Middle frontal gyrus (tissue), 1 donor: ENCODE measurements at regions not wholly inside any gene's neighbourhood (a gene's known extent, or its start where the extent isn't known, plus 50 kb on each side); places are given as distances from the start of the nearest gene placed in this dataset.
A peak's percentile ranks its signal among the peaks of the same experiment; 100 is the strongest.

Experiments
- DNase-seq: peaks from one replicate; pipeline ENCODE4 v3.0.0-alpha.2; 2015; ENCODE audit warnings: low spot score; ENCODE audit errors: extremely low spot score

DNA sequence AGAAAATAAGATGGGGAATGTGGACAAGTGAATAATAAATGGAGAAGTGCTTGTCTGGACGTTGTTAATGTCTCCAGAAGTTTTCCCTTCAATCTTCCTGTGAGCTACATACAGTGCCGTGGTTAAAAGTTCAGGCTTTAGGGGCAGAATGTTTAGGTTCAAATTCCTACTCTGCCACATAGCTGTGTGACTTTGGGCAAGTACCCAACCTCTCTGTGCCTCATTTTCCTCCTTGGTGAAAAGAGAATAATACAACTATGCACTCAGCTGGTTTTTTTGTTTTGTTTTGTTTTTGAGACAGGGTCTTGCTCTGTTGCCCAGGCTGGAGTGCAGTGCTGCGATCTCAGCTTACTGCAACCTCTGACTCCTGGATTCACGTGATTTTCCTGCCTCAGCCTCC, 143.5 kb downstream of the CHIC2 start:
- no peak for DNase-seq

GRCh38 chr4:53920116-53920515, 144.3 kb downstream of the CHIC2 start:
- no peak for DNase-seq

GRCh38 chr4:53919535-53919934, 144.9 kb downstream of the CHIC2 start:
- no peak for DNase-seq

GRCh38 chr4:53917729-53918128, 146.7 kb downstream of the CHIC2 start:
- no peak for DNase-seq

DNA sequence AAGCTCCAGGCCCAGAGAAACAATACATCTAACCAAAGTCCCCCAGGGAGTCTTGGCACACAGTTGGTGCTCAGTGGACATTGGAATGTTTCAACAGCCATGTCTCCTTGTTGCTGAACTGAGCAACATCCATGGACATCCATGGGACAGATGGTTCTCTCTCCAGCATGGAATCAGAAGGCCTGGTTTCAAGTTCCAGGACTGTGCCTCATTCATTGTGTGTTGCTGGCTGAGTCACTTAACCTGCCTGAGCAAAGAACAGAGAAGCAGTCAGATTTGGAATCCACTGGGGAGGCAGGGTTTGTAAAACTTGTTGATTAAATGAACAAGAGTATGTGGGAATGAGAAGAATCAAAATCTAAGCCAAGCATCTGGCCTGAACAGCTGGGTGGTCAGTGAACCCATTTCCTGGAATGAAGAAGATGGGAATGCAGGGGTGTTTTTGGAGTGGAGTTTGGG, 147.9 kb downstream of the CHIC2 start:
- no peak for DNase-seq

- no peak for DNase-seq
These were observed 149.9 kb downstream of the CHIC2 start for GRCh38 chr4:53914313-53915016.

- DNase-seq = no peak
These were observed 150.6 kb downstream of the CHIC2 start for GRCh38 chr4:53913771-53914170.

- DNase-seq = no peak
These were observed 151.5 kb downstream of the CHIC2 start for GRCh38 chr4:53912766-53913497.

DNA sequence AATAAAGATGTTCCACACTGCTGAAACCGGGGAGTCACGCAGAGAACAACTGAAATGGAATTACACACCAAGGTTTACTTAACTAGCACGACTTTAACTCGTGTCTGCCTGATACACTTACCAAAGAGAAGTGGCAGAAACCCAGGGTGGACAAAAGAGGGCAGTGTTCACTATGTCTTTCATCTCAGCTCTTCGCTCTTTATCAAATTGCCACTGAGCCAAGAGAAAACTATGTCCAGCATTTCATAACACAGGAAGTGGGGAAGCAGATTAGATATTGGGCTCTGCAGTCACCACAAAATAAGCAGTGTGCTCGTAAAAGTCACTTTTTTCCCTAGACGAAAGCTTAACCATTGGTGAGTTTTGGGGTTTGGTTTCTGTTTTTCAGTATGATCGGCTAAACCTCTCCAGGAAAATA, 155.7 kb downstream of the CHIC2 start:
- peak; percentile 32 for DNase-seq

DNA sequence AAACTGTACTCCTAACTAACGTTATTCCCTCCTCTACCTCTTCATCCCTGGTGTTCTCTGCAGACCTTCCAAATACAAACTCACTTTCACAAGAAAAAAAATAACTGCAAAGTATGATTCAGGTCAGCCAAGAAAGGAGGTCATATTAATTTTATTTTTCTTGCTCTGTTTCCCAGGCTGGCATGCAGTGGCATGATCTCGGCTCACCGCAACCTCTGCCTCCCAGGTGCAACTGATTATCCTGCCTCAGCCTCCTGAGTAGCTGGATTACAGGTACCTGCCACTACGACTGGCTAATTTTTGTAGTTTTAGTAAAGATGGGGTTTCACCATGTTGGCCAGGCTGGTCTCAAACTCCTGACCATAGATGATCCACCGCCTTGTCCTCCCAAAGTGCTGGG, 156.6 kb downstream of the CHIC2 start:
- no peak for DNase-seq

DNA sequence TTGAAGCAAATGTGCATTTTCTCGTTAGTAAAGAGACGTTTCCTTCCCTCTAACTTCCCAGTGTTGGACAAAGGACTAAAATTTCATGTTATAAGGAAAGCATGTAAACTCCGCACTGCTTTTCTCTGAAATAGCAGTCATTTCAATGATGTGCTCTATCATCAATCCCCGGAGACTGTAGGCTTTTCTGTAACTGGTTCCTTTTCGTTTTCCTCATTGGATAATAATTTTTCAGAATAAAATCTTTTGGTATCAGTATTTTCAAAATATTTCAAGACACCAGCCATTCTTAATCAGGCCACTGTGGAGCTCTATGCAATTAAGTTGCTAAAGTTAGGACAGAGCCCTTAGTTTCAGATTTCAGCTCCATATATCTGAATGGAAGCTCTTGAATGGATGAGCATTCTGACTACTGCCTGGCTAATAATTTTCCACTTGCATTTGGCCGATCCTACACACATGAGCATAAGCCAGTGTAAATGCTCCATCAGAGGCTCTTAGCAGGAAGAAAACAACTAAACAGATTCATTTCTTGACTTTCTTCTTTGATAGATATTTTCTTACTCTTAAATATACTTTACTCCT, 157.7 kb downstream of the CHIC2 start:
- DNase-seq = no peak

DNA sequence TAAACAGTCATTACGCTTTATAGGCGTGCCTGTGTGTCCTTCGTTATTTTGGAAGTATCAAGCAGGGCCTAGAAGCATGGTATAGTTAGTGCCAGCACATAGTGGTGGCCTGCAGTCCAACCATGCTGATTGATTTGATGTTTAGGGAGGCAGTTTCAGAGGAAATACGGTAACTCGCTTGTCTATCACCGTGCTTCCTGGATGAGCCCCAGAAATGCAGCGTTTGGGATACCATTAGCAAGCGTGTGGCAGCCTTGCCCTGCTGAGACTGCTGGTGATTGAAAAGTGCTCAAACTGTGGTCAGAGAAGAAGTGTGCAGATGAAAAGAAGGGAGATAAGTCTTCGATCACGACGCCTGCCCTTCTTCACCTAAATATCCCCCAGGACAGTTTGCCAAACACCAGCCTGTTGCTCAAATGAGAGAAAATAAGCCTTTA, 158.4 kb downstream of the CHIC2 start:
- DNase-seq = no peak

DNA sequence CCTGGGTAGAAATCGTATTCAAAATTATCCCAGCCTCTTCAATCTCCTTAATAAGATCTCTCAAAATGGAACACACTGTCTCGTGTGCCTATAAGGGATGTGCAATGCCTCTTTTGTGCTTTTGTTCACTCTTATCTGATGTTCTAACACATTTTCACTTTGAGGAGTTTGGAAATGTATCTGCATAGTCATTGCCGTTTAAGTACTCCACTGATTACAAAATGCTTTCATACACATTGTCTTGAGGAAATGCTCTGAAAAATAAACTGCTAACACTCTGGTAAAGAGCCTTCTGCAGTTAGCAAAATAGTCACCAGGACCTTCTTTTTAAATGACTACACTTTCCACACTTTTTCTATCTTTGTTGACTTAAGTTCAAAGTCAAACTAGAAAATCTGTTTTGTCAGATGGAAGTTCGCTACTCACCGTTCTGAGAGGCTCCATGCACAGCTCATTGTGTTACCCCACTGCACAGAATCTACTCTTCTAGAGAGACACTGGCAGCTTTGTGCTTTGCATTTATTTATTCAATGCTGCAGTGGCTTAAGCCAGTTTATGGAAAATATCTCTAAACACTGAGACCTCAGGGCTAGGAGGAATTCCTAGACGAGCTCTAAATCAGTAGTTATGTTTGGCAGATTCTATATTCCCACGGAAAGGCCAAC, 159.0 kb downstream of the CHIC2 start:
- DNase-seq = no peak

DNA sequence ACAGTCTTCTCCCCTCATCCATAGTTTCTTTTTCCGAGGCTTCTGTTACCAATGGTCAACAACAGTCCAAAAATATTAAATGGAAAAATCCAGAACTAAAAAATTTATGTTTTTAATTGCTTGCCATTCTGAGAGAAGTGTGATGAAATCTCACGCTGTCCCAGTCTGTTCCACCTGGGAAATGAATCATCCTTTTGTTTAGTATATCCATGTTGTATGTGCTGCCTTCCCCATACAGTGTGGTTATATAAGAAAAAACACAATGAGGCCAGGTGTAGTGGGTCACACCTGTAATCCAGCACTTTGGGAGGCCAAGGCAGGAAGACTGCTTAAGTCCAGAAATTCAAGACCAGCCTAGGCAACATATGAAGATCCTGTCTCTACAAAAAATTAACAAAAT, 161.6 kb downstream of the CHIC2 start:
- DNase-seq = no peak

DNA sequence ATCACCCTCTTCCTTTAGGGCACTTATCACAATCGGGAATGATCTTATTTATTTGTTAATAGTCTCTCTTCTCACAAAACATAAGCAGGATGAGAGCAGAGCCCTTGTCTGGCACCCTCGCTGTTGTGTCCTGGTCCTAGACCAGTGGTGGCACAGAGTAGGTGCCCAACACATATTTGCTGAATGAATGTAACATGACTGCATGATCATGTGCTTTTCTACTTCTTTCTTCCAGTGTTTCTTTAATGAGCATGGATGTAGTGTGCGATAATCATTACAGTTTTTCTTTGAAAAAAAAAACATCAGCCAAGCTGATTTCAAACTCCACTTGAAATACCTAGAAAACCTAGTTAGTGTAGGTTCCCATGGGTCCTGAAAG, 164.1 kb downstream of the CHIC2 start:
- DNase-seq = no peak

GRCh38 chr4:53899586-53900270, 164.7 kb downstream of the CHIC2 start:
- DNase-seq = no peak

- DNase-seq = no peak
These were observed 169.3 kb downstream of the CHIC2 start for GRCh38 chr4:53895137-53895536.

DNA sequence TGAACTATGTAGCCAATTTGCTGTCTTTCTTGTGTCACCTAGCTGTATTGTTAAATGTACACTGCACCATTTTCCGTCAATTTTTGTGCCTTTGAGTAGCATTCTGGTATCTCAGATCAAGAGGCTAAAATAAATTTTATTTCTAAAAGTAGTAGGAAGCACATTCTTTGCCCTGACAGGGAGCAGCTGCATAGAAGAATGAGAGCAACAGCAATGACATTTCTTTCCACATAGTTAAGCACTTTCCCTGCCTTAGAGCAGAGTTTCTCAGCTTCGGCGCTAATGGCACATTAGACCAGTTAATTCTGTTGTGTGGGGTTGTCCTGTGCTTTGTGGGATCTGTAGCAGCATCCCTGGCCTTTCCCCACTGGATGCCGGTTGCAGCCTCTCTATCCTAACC, 173.9 kb downstream of the CHIC2 start:
- no peak for DNase-seq

- no peak for DNase-seq
These were observed 174.9 kb downstream of the CHIC2 start for GRCh38 chr4:53889326-53890055.

- no peak for DNase-seq
These were observed 178.3 kb downstream of the CHIC2 start for GRCh38 chr4:53886090-53886489.

GRCh38 chr4:53885668-53886067, 178.7 kb downstream of the CHIC2 start:
- no peak for DNase-seq
